ENCODE measurements at regions not wholly inside any gene's neighbourhood (a gene's known extent, or its start where the extent isn't known, plus 50 kb on each side); places are given as distances from the start of the nearest gene placed in this dataset.

GRCh38 chr9:18296702-18297055 lies 177.3 kb upstream of the ADAMTSL1 start:
- peak overlapping the region; percentile 50 to 78; a peak in 2 of 4 replicates for H4K8ac ChIP-seq (ENCODE audit: low read depth in 2 of 2, low read length in 2 of 2)
- no peak for ATAC-seq (ENCODE audit: low read depth)
- no peak overlapping the region for H3K4me3 ChIP-seq (ENCODE audit: insufficient read depth, low read depth, low read length)
- no peak overlapping the region for H2AK5ac ChIP-seq (ENCODE audit: low read depth, low read length)
- BruUV-seq (replicated peaks): no TSS peak
- H2BK20ac ChIP-seq (ENCODE audit: low read depth, low read length): peak overlapping the region; percentile 56; the same call in 1 of the 2 replicates
- H4K91ac ChIP-seq (ENCODE audit: insufficient read depth, low read depth, low read length): no peak overlapping the region
- no peaks in the 10 kb centered on the region for H4K20me1 ChIP-seq (ENCODE audit: insufficient read depth, low read length)
- H3K9me3 ChIP-seq (ENCODE audit: control insufficient read depth, insufficient read depth, low read length): no peaks in the 10 kb centered on the region
- H3K23ac ChIP-seq (ENCODE audit: low read depth, low read length): no peak overlapping the region
- no peaks in the 10 kb centered on the region for H3K36me3 ChIP-seq (ENCODE audit: control insufficient read depth, insufficient read depth, low read length)
- peaks cover 3% of the 10 kb centered on the region for H3K4me1 ChIP-seq (ENCODE audit: control insufficient read depth, insufficient read depth, low read length)
- peak overlapping the region; percentile 74; the same call in 1 of the 3 replicates for H2BK15ac ChIP-seq (ENCODE audit: low read depth, low read length)
- peak overlapping the region; percentile 25 for H2AFZ ChIP-seq (replicated peaks; ENCODE audit: low read length, poor library complexity)
- no peak overlapping the region for H4K5ac ChIP-seq (ENCODE audit: low read depth, low read length)
- DNase-seq: no peak
- H2BK5ac ChIP-seq (ENCODE audit: low read depth, low read length, poor library complexity, severe bottlenecking): no peak overlapping the region
- intact Hi-C loops (cut with micrococcal nuclease): no loop called here
- TF ChIP-seq BHLHE40 (IDR thresholded peaks at IDR 0.05; ENCODE audit: low read depth, low read length) (no peak), MXI1 (IDR thresholded peaks at IDR 0.05; ENCODE audit: borderline replicate concordance, low read depth, low read length) (no peak), ELK1 (IDR thresholded peaks at IDR 0.05; ENCODE audit: borderline replicate concordance, low read depth, low read length) (no peak), CEBPB (IDR thresholded peaks at IDR 0.05; ENCODE audit: low read depth, low read length) (no peak), SMC3 (IDR thresholded peaks at IDR 0.05; ENCODE audit: low read depth, low read length) (no peak), RFX5 (IDR thresholded peaks at IDR 0.05; ENCODE audit: low read depth, low read length) (no peak), FOS (IDR thresholded peaks at IDR 0.05; ENCODE audit: low read depth, low read length) (no peak), RAD21 (IDR thresholded peaks at IDR 0.05; ENCODE audit: low read length) (no peak), NFE2L2 (IDR thresholded peaks at IDR 0.05; ENCODE audit: low read depth, low read length) (no peak), RCOR1 (IDR thresholded peaks at IDR 0.05; ENCODE audit: insufficient replicate concordance, low read length) (no peak), MAZ (IDR thresholded peaks at IDR 0.05; ENCODE audit: borderline replicate concordance, low read depth, low read length) (no peak), MAFK (IDR thresholded peaks at IDR 0.05; ENCODE audit: low read depth, low read length) (no peak), CHD1 (IDR thresholded peaks at IDR 0.05; ENCODE audit: low read depth, low read length) (no peak), POLR2A (IDR thresholded peaks at IDR 0.05; ENCODE audit: low read depth, low read length) (no peak)
- TF ChIP-seq, protein P1, sequence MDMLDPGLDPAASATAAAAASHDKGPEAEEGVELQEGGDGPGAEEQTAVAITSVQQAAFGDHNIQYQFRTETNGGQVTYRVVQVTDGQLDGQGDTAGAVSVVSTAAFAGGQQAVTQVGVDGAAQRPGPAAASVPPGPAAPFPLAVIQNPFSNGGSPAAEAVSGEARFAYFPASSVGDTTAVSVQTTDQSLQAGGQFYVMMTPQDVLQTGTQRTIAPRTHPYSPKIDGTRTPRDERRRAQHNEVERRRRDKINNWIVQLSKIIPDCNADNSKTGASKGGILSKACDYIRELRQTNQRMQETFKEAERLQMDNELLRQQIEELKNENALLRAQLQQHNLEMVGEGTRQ (IDR thresholded peaks at IDR 0.05; ENCODE audit: low read depth, low read length): no peak
- TF ChIP-seq, protein P2, sequence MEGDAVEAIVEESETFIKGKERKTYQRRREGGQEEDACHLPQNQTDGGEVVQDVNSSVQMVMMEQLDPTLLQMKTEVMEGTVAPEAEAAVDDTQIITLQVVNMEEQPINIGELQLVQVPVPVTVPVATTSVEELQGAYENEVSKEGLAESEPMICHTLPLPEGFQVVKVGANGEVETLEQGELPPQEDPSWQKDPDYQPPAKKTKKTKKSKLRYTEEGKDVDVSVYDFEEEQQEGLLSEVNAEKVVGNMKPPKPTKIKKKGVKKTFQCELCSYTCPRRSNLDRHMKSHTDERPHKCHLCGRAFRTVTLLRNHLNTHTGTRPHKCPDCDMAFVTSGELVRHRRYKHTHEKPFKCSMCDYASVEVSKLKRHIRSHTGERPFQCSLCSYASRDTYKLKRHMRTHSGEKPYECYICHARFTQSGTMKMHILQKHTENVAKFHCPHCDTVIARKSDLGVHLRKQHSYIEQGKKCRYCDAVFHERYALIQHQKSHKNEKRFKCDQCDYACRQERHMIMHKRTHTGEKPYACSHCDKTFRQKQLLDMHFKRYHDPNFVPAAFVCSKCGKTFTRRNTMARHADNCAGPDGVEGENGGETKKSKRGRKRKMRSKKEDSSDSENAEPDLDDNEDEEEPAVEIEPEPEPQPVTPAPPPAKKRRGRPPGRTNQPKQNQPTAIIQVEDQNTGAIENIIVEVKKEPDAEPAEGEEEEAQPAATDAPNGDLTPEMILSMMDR (conservative IDR thresholded peaks at IDR 0.05; ENCODE audit: low read depth, low read length): no peak
- H3K4ac ChIP-seq (ENCODE audit: low read depth, low read length): no peak overlapping the region; the same call in 1 of the 2 replicates
- no peak overlapping the region; the same call in 1 of the 2 replicates for H3K4me2 ChIP-seq (ENCODE audit: low read depth, low read length)
- H2BK120ac ChIP-seq (ENCODE audit: low read depth, low read length): peak overlapping the region; percentile 41; the same call in 1 of the 2 replicates
- no peak overlapping the region for H3K18ac ChIP-seq (ENCODE audit: low read depth, low read length)
- in situ Hi-C loops (cut with MboI; ENCODE audit: low sequenced_read_pairs): no loop called here
- no peaks in the 10 kb centered on the region for H3K9me1 ChIP-seq (ENCODE audit: insufficient read depth, low read length)
- CTCF ChIA-PET: interaction anchor here (0.6 kb wide), 1 partner anchor 1044 kb away, joined by 3 read pairs; no protein-coding TSS in a partner anchor
- no peak overlapping the region for H2AK9ac ChIP-seq (replicated peaks; ENCODE audit: low read depth, low read length, poor library complexity)
- peak overlapping the region; percentile 40; the same call in 1 of the 2 replicates for H3K14ac ChIP-seq (replicated peaks; ENCODE audit: low read depth, low read length)
- H3K56ac ChIP-seq (ENCODE audit: extremely low read depth, insufficient read depth, low read length): no peak overlapping the region
- no peak overlapping the region for H3K9ac ChIP-seq (ENCODE audit: low read depth, low read length)
- dilution Hi-C loops (cut with HindIII; ENCODE audit: low sequenced_read_pairs, unreplicated experiment): no loop called here
- no peaks in the 10 kb centered on the region for H3K27me3 ChIP-seq (ENCODE audit: control insufficient read depth, insufficient read depth, low read length)
- H3K79me1 ChIP-seq (ENCODE audit: low read depth in 1 of 2, low read length in 2 of 2): no peaks in the 10 kb centered on the region
- no CpG with 5 or more reads among the region's 1 CpG for WGBS, 2 experiments (ENCODE audit: extremely low coverage in 2 of 2, insufficient read length in 1 of 2)
- POLR2A ChIA-PET (ENCODE audit: unreplicated experiment): no interaction called here
- no peak overlapping the region for H3K27ac ChIP-seq (ENCODE audit: insufficient read depth, low read length)
